H9 (cell line): ENCODE measurements at regions not wholly inside any gene's neighbourhood (a gene's known extent, or its start where the extent isn't known, plus 50 kb on each side); places are given as distances from the start of the nearest gene placed in this dataset.

ENCODE experiments used
- DNase-seq: peaks from one replicate; pipeline ENCODE4 v3.0.0-alpha.2; 2017
- H2AFZ ChIP-seq: one replicate; pipeline ENCODE4 v1.6.1; 2013; ENCODE audit warnings: mild to moderate bottlenecking, low read length, control low read depth, moderate library complexity
- H2AK5ac ChIP-seq: 2 replicates; pipeline ENCODE4 v1.6.1; 2013; ENCODE audit warnings: low read length, control low read depth, mixed read lengths; ENCODE audit not compliant: insufficient read length
- H2BK120ac ChIP-seq: one replicate; pipeline ENCODE4 v1.6.1; 2013; ENCODE audit warnings: low read depth, mild to moderate bottlenecking, low read length, control low read depth, inconsistent platforms; ENCODE audit not compliant: poor library complexity, severe bottlenecking
- H2BK12ac ChIP-seq: 2 replicates; pipeline ENCODE4 v1.6.1; 2013; ENCODE audit warnings: low read length, control low read depth, mixed read lengths, low read depth; ENCODE audit not compliant: insufficient read length
- H2BK15ac ChIP-seq: 2 replicates; pipeline ENCODE4 v1.6.1; 2013; ENCODE audit warnings: low read depth, low read length, control low read depth
- H2BK20ac ChIP-seq: one replicate; pipeline ENCODE4 v1.6.1; 2013; ENCODE audit warnings: low read depth, mild to moderate bottlenecking, low read length, control low read depth, inconsistent platforms; ENCODE audit not compliant: poor library complexity, severe bottlenecking
- H2BK5ac ChIP-seq: 2 replicates; pipeline ENCODE4 v1.6.1; 2013; ENCODE audit warnings: low read length, control low read depth, mixed read lengths; ENCODE audit not compliant: insufficient read length
- H3K14ac ChIP-seq: 2 replicates; pipeline ENCODE4 v1.6.1; 2013; ENCODE audit warnings: low read length, control low read depth; ENCODE audit not compliant: insufficient read depth
- H3K18ac ChIP-seq: 2 replicates; pipeline ENCODE4 v1.6.1; 2013; ENCODE audit warnings: low read depth, mild to moderate bottlenecking, mixed read lengths, low read length, control low read depth; ENCODE audit not compliant: insufficient read length
- H3K23ac ChIP-seq: 2 replicates; pipeline ENCODE4 v1.6.1; 2013; ENCODE audit warnings: low read length, control low read depth, mixed read lengths, low read depth; ENCODE audit not compliant: insufficient read length
- H3K23me2 ChIP-seq: 2 replicates; pipeline ENCODE4 v1.6.1; 2013; ENCODE audit warnings: low read depth, mild to moderate bottlenecking, mixed read lengths, low read length, control low read depth; ENCODE audit not compliant: insufficient read length, poor library complexity, severe bottlenecking
- H3K27ac ChIP-seq: 2 replicates; pipeline ENCODE4 v1.5.1; 2013; ENCODE audit warnings: low read length, control low read depth, mixed read lengths, low read depth; ENCODE audit not compliant: insufficient read length
- H3K27me3 ChIP-seq: 2 replicates; pipeline ENCODE4 v1.6.1; 2013; ENCODE audit warnings: low read length, control low read depth, inconsistent platforms; ENCODE audit not compliant: insufficient read depth
- H3K4ac ChIP-seq: 2 replicates; pipeline ENCODE4 v1.6.1; 2013; ENCODE audit warnings: low read depth, mild to moderate bottlenecking, control low read depth, inconsistent platforms, low read length, moderate library complexity
- H3K4me1 ChIP-seq: 2 replicates; pipeline ENCODE4 v1.6.1; 2013; ENCODE audit warnings: low read length, control low read depth, inconsistent platforms; ENCODE audit not compliant: insufficient read depth
- H3K4me2 ChIP-seq: 2 replicates; pipeline ENCODE4 v1.6.1; 2013; ENCODE audit warnings: low read length, control low read depth, mixed read lengths; ENCODE audit not compliant: insufficient read length, insufficient read depth
- H3K56ac ChIP-seq: 2 replicates; pipeline ENCODE4 v1.6.1; 2013; ENCODE audit warnings: low read depth, mild to moderate bottlenecking, mixed read lengths, low read length, control low read depth; ENCODE audit not compliant: insufficient read length
- H3K79me1 ChIP-seq: 2 replicates; pipeline ENCODE4 v1.6.1; 2013; ENCODE audit warnings: low read depth, mild to moderate bottlenecking, moderate library complexity, low read length, control low read depth, inconsistent platforms; ENCODE audit not compliant: insufficient read depth, poor library complexity, severe bottlenecking
- H3K79me2 ChIP-seq: 2 replicates; pipeline ENCODE4 v1.6.1; 2013; ENCODE audit warnings: low read length, control low read depth, inconsistent platforms; ENCODE audit not compliant: insufficient read depth
- H3K9ac ChIP-seq: 2 replicates; pipeline ENCODE4 v1.6.1; 2013; ENCODE audit warnings: low read length, control low read depth, mixed read lengths; ENCODE audit not compliant: insufficient read length; ENCODE audit errors: extremely low read depth
- H3K9me3 ChIP-seq: one replicate; pipeline ENCODE4 v1.6.1; 2013; ENCODE audit warnings: low read depth, low read length, inconsistent platforms; ENCODE audit not compliant: control insufficient read depth
- H3T11ph ChIP-seq: one replicate; pipeline ENCODE4 v1.6.1; 2013; ENCODE audit warnings: mild to moderate bottlenecking, low read length, control low read depth, inconsistent platforms
- H4K20me1 ChIP-seq: one replicate; pipeline ENCODE4 v1.6.1; 2013; ENCODE audit not compliant: control insufficient read depth, insufficient read length, insufficient read depth
- H4K5ac ChIP-seq: 2 replicates; pipeline ENCODE4 v1.6.1; 2013; ENCODE audit warnings: low read depth, mild to moderate bottlenecking, mixed read lengths, low read length, control low read depth; ENCODE audit not compliant: insufficient read length
- H4K8ac ChIP-seq: replicated peaks from 2 replicates; pipeline ENCODE4 v1.6.1; 2013; ENCODE audit warnings: low read length, control low read depth, mixed read lengths, low read depth; ENCODE audit not compliant: insufficient read length
- H4K91ac ChIP-seq: 2 replicates; pipeline ENCODE4 v1.6.1; 2013; ENCODE audit warnings: low read depth, mild to moderate bottlenecking, moderate library complexity, mixed read lengths, low read length, control low read depth; ENCODE audit not compliant: insufficient read length
- H3K27ac Mint-ChIP-seq, 3 experiments: 2 replicates in 2 of 3; 3 replicates in 1 of 3; pipeline ENCODE4 v1.8.0; 2020 to 2021; ENCODE audit warnings: mixed read lengths in 3 of 3, mild to moderate bottlenecking in 1 of 3, moderate library complexity in 1 of 3
- H3K27me3 Mint-ChIP-seq: 2 replicates; pipeline ENCODE4 v1.8.0; 2021; ENCODE audit warnings: low read depth, mild to moderate bottlenecking, moderate library complexity, mixed read lengths
- H3K36me3 Mint-ChIP-seq, 3 experiments: 2 replicates in 2 of 3; 3 replicates in 1 of 3; pipeline ENCODE4 v1.8.0; 2020 to 2021; ENCODE audit warnings: low read depth in 3 of 3, mixed read lengths in 3 of 3; ENCODE audit not compliant: insufficient read depth in 1 of 3
- H3K4me1 Mint-ChIP-seq, 2 experiments: 2 replicates each; pipeline ENCODE4 v1.8.0; 2020; ENCODE audit warnings: mixed read lengths in 2 of 2
- H3K4me3 Mint-ChIP-seq, 2 experiments: 2 replicates in 1 of 2; 3 replicates in 1 of 2; pipeline ENCODE4 v1.8.0; 2020 to 2021; ENCODE audit warnings: mild to moderate bottlenecking in 2 of 2, mixed read lengths in 2 of 2, moderate library complexity in 1 of 2
- H3K9me3 Mint-ChIP-seq, 2 experiments: 2 replicates in 1 of 2; 3 replicates in 1 of 2; pipeline ENCODE4 v1.8.0; 2020; ENCODE audit warnings: mild to moderate bottlenecking in 2 of 2, mixed read lengths in 2 of 2, moderate library complexity in 1 of 2
- CTCF ChIP-seq: fragments of 200-600 bp; sonication (generic); conservative IDR thresholded peaks from 3 replicates; pipeline ENCODE4 v1.8.0; 2021; ENCODE audit warnings: antibody characterized with exemption, mild to moderate bottlenecking
- WGBS: extraction: QIAGEN DNeasy Blood & Tissue Kit; methylation state at CpG from one replicate; pipeline ENCODE4 v1.1.7; 2013; ENCODE audit warnings: missing lambda C conversion rate, low lambda C conversion rate, mixed read lengths; ENCODE audit not compliant: insufficient read length; ENCODE audit errors: extremely low coverage; 5-methylcytosine and 5-hydroxymethylcytosine counted together

GRCh38 chr4:122017296-122017695 is 65.4 kb upstream of the TRPC3 start:
- Histone ChIP-seq H3K79me2 (no peaks in the 10 kb centered on the region), H3K56ac (no peak overlapping the region), H3K27me3 (no peaks in the 10 kb centered on the region), H4K20me1 (no peaks in the 10 kb centered on the region), H3K4ac (no peak overlapping the region), H3K18ac (no peak overlapping the region), H2AFZ (no peak overlapping the region), H4K91ac (no peak overlapping the region), H3K9ac (no peak overlapping the region), H3K23ac (no peak overlapping the region), H2BK5ac (no peak overlapping the region), H4K5ac (no peak overlapping the region), H3K23me2 (no peaks in the 10 kb centered on the region), H2BK12ac (no peak overlapping the region), H3K4me2 (no peak overlapping the region), H3K14ac (no peak overlapping the region), H2BK120ac (no peak overlapping the region), H3T11ph (no peak overlapping the region), H2BK15ac (no peak overlapping the region), H3K9me3 (no peaks in the 10 kb centered on the region), H2BK20ac (no peak overlapping the region), H3K79me1 (no peaks in the 10 kb centered on the region), H3K27ac (no peak overlapping the region), H4K8ac (no peak overlapping the region), H3K4me1 (no peaks in the 10 kb centered on the region), H2AK5ac (no peak overlapping the region)
- TF ChIP-seq CTCF = no peak
- no peak overlapping the region for H3K4me3 Mint-ChIP-seq
- peaks cover 0 to 5% of the 10 kb centered on the region in 2 experiments; a peak in 1 of 5 replicates for H3K9me3 Mint-ChIP-seq
- H3K36me3 Mint-ChIP-seq = no peaks in the 10 kb centered on the region
- WGBS = no CpG with 5 or more reads among the region's 2 CpGs
- no peak for DNase-seq
- H3K27me3 Mint-ChIP-seq = no peaks in the 10 kb centered on the region
- H3K4me1 Mint-ChIP-seq = no peaks in the 10 kb centered on the region
- no peak overlapping the region for H3K27ac Mint-ChIP-seq
